ENCODE measurements at regions not wholly inside any gene's neighbourhood (a gene's known extent, or its start where the extent isn't known, plus 50 kb on each side); places are given as distances from the start of the nearest gene placed in this dataset. TPM values are rescaled to one million over a fixed set of nuclear protein-coding genes. Genes with fewer than 3 reads are reported as not detected.

- Histone ChIP-seq H3K4me3 (no peak overlapping the region), H3K27me3 (no peaks in the 10 kb centered on the region), H3K36me3 (no peaks in the 10 kb centered on the region), H3K27ac (no peak overlapping the region), H3K9me3 (no peaks in the 10 kb centered on the region), H3K4me1 (no peaks in the 10 kb centered on the region)
- TF ChIP-seq POLR2A (IDR thresholded peaks at IDR 0.05) (no peak), EP300 (IDR thresholded peaks at IDR 0.05) (no peak), CTCF (IDR thresholded peaks at IDR 0.05) (no peak)
- 65 to 68% methylated on average over 4 of the region's 4 CpGs for WGBS, 2 donors
- no peak for DNase-seq (ENCODE audit: low spot score in 2 of 2)
These were observed 58.8 kb upstream of the PLPP4 start for GRCh38 chr10:120398180-120398579.

- no peaks in the 10 kb centered on the region for H3K9me3 ChIP-seq
- WGBS, 2 donors = 77 to 86% methylated on average over 1 of the region's 1 CpG
- H3K27ac ChIP-seq = no peak overlapping the region
- no peaks in the 10 kb centered on the region for H3K4me1 ChIP-seq
- H3K36me3 ChIP-seq = no peaks in the 10 kb centered on the region
- no peak for DNase-seq (ENCODE audit: low spot score in 2 of 2)
- no peak for TF ChIP-seq POLR2A (IDR thresholded peaks at IDR 0.05)
- TF ChIP-seq EP300 (IDR thresholded peaks at IDR 0.05) = no peak
- TF ChIP-seq CTCF (IDR thresholded peaks at IDR 0.05) = no peak
- no peak overlapping the region for H3K4me3 ChIP-seq
- H3K27me3 ChIP-seq = no peaks in the 10 kb centered on the region
These were observed 56.4 kb upstream of the PLPP4 start for GRCh38 chr10:120400601-120401000.

GRCh38 chr10:120402147-120402766, 54.8 kb upstream of the PLPP4 start:
- Histone ChIP-seq H3K27me3 (no peaks in the 10 kb centered on the region), H3K27ac (no peak overlapping the region), H3K36me3 (no peaks in the 10 kb centered on the region), H3K4me3 (no peak overlapping the region), H3K4me1 (no peaks in the 10 kb centered on the region), H3K9me3 (no peaks in the 10 kb centered on the region)
- 64 to 69% methylated on average over 1 of the region's 1 CpG for WGBS, 2 donors
- no peak for DNase-seq (ENCODE audit: low spot score in 2 of 2)
- TF ChIP-seq EP300 (IDR thresholded peaks at IDR 0.05) = no peak
- no peak for TF ChIP-seq CTCF (IDR thresholded peaks at IDR 0.05)
- no peak for TF ChIP-seq POLR2A (IDR thresholded peaks at IDR 0.05)

- H3K27ac ChIP-seq = no peak overlapping the region
- no peaks in the 10 kb centered on the region for H3K27me3 ChIP-seq
- no peak overlapping the region for H3K4me3 ChIP-seq
- no peaks in the 10 kb centered on the region for H3K36me3 ChIP-seq
- DNase-seq (ENCODE audit: low spot score in 2 of 2) = no peak
- no peaks in the 10 kb centered on the region for H3K4me1 ChIP-seq
- 86% methylated on average over 3 of the region's 3 CpGs for WGBS, 2 donors
- TF ChIP-seq CTCF (IDR thresholded peaks at IDR 0.05) (no peak), POLR2A (IDR thresholded peaks at IDR 0.05) (no peak), EP300 (IDR thresholded peaks at IDR 0.05) (no peak)
- no peaks in the 10 kb centered on the region for H3K9me3 ChIP-seq
These were observed 53.9 kb upstream of the PLPP4 start for GRCh38 chr10:120403109-120403508.

- Histone ChIP-seq H3K9me3 (no peaks in the 10 kb centered on the region), H3K4me3 (no peak overlapping the region), H3K4me1 (no peaks in the 10 kb centered on the region), H3K27ac (no peak overlapping the region), H3K36me3 (no peaks in the 10 kb centered on the region), H3K27me3 (no peaks in the 10 kb centered on the region)
- no peak for DNase-seq (ENCODE audit: low spot score in 2 of 2)
- 89 to 90% methylated on average over 4 of the region's 4 CpGs for WGBS, 2 donors
- TF ChIP-seq CTCF (IDR thresholded peaks at IDR 0.05) = no peak
- TF ChIP-seq POLR2A (IDR thresholded peaks at IDR 0.05) = no peak
- TF ChIP-seq EP300 (IDR thresholded peaks at IDR 0.05) = no peak
These were observed 50.7 kb upstream of the PLPP4 start for GRCh38 chr10:120406376-120406775.

Small RNAs in the stretch of these regions (small RNA-seq; reads per million reads assigned to genes)
- gene AL355298.1 = not detected

All from tibial nerve (tissue), 4 donors.